HepG2 (cell line): ENCODE measurements at regions not wholly inside any gene's neighbourhood (a gene's known extent, or its start where the extent isn't known, plus 50 kb on each side); places are given as distances from the start of the nearest gene placed in this dataset.

Experiments
- ATAC-seq: fragments of 200-7000 bp; cut with Tn5 transposase; 3 replicates; pipeline ENCODE4 v1.9.1; 2020; ENCODE audit warnings: mild to moderate bottlenecking, moderate library complexity
- BruUV-seq: library from RNA; stranded (reverse); fragments of 400-500 nt; replicated peaks from 2 replicates; lab custom pipeline; 2021; lab: Mats Ljungman, UMichigan
- CTCF ChIA-PET: fragments of 300-600 bp; formaldehyde crosslinking; extraction: SDS; loops from one replicate; lab custom pipeline; 2021; ENCODE audit warnings: low total read pairs, inconsistent platforms, low intra/inter-chr PET ratio; lab: Yijun Ruan, JAX
- POLR2A ChIA-PET: fragments of 350-600 bp; sonication (Branson Sonifier 250); formaldehyde crosslinking; loops from one replicate; lab custom pipeline; 2020; ENCODE audit warnings: antibody characterized with exemption, inconsistent platforms; lab: Yijun Ruan, JAX
- DNase-seq: peaks from one replicate; pipeline ENCODE4 v3.0.0-alpha.2; 2015; ENCODE audit warnings: low spot score
- FAIRE-seq: peaks from 3 replicates; lab custom pipeline; 2011; peaks lifted over from hg19 to GRCh38; lab: Jason Lieb, UNC
- H2AFZ ChIP-seq: one replicate; pipeline ENCODE4 v1.6.1; 2011; ENCODE audit warnings: low read length, inconsistent platforms
- H3K27ac ChIP-seq: fragments of 300-600 bp; 3 replicates; pipeline ENCODE4 v1.8.0; 2011; ENCODE audit warnings: mixed run types, mild to moderate bottlenecking, mixed read lengths, low read length, inconsistent platforms; ENCODE audit not compliant: insufficient read depth; ENCODE audit errors: extremely low read length
- H3K27me3 ChIP-seq, 2 experiments: fragments of 200-600 bp in 1 of 2; 2 replicates in 1 of 2; 3 replicates in 1 of 2; pipeline versions ENCODE4 v1.6.0 to v1.8.0; 2011; ENCODE audit warnings: low read length in 2 of 2, mild to moderate bottlenecking in 2 of 2, moderate library complexity in 2 of 2, inconsistent platforms in 1 of 2; ENCODE audit not compliant: insufficient read depth in 2 of 2, control insufficient read depth in 1 of 2
- H3K36me3 ChIP-seq, 2 experiments: fragments of 200-600 bp in 1 of 2; replicated peaks in 1 of 2; 2 replicates in 1 of 2; 3 replicates in 1 of 2; pipeline versions ENCODE4 v1.5.1 to v1.8.0; 2011; ENCODE audit warnings: low read length in 2 of 2, inconsistent platforms in 1 of 2; ENCODE audit not compliant: insufficient read depth in 2 of 2, control insufficient read depth in 1 of 2
- H3K4me1 ChIP-seq: 2 replicates; pipeline ENCODE4 v1.5.1; 2012; ENCODE audit warnings: low read length, inconsistent platforms; ENCODE audit not compliant: insufficient read depth
- H3K4me2 ChIP-seq: 2 replicates; pipeline ENCODE4 v1.6.0; 2011; ENCODE audit warnings: low read depth, low read length, inconsistent platforms
- H3K4me3 ChIP-seq, 3 experiments: fragments of 200-600 bp in 1 of 3; sonication (generic), shearing (Covaris generic) in 1 of 3; replicated peaks in 1 of 3; 2 replicates each; pipeline ENCODE4 v1.5.1; 2011 to 2016; ENCODE audit warnings: low read length in 3 of 3, inconsistent platforms in 2 of 3, low read depth in 2 of 3, mild to moderate bottlenecking in 2 of 3, control low read depth in 1 of 3, mixed read lengths in 1 of 3; ENCODE audit not compliant: insufficient read depth in 1 of 3
- H3K79me2 ChIP-seq: one replicate; pipeline ENCODE4 v1.6.1; 2011; ENCODE audit warnings: low read length, inconsistent platforms; ENCODE audit not compliant: insufficient read depth
- H3K9ac ChIP-seq: 2 replicates; pipeline ENCODE4 v1.6.0; 2011; ENCODE audit warnings: mild to moderate bottlenecking, low read depth, low read length, inconsistent platforms; ENCODE audit not compliant: insufficient read depth
- H3K9me3 ChIP-seq: 2 replicates; pipeline ENCODE4 v1.5.1; 2012; ENCODE audit warnings: mild to moderate bottlenecking, low read length
- H4K20me1 ChIP-seq: 2 replicates; pipeline ENCODE4 v1.6.0; 2011; ENCODE audit warnings: inconsistent platforms, mild to moderate bottlenecking, low read length, moderate library complexity; ENCODE audit not compliant: insufficient read depth
- MAFF ChIP-seq: IDR thresholded peaks from 2 replicates; pipeline ENCODE4 v1.6.1; 2011; ENCODE audit warnings: low read depth, low read length, improper control_type of control experiment
- MAFK ChIP-seq, 2 experiments: IDR thresholded peaks in 1 of 2; conservative IDR thresholded peaks in 1 of 2; 2 replicates each; pipeline ENCODE4 v1.6.1; 2011; ENCODE audit warnings: improper control_type of control experiment in 2 of 2, low read length in 2 of 2
- MTF1 ChIP-seq: sonication (generic); formaldehyde crosslinking; IDR thresholded peaks from 2 replicates; pipeline ENCODE4 v1.5.0; 2020; ENCODE audit warnings: missing genetic modification reagents
- SIX1 ChIP-seq: sonication (generic); formaldehyde crosslinking; IDR thresholded peaks from 2 replicates; pipeline ENCODE4 v1.4.0; 2020; ENCODE audit warnings: missing genetic modification reagents, borderline replicate concordance
- SIX4 ChIP-seq: sonication (generic); formaldehyde crosslinking; IDR thresholded peaks from 2 replicates; pipeline ENCODE4 v1.4.0; 2020; ENCODE audit warnings: missing genetic modification reagents
- ZBTB20 ChIP-seq: sonication (generic); formaldehyde crosslinking; IDR thresholded peaks from 2 replicates; pipeline ENCODE4 v1.8.1; 2023; ENCODE audit warnings: missing genetic modification reagents, low read depth, mild to moderate bottlenecking, borderline replicate concordance
- ZNF430 ChIP-seq: sonication (generic); formaldehyde crosslinking; IDR thresholded peaks from 2 replicates; pipeline ENCODE4 v1.9.0; 2021; ENCODE audit warnings: mild to moderate bottlenecking, missing genetic modification reagents
- ZNF670 ChIP-seq: sonication (generic); formaldehyde crosslinking; IDR thresholded peaks from 2 replicates; pipeline ENCODE4 v1.8.0; 2022; ENCODE audit warnings: mild to moderate bottlenecking, missing genetic modification reagents, borderline replicate concordance
- ZNF704 ChIP-seq: sonication (generic); formaldehyde crosslinking; IDR thresholded peaks from 2 replicates; pipeline ENCODE4 v1.8.1; 2023; ENCODE audit warnings: mild to moderate bottlenecking, inconsistent platforms, moderate library complexity, missing genetic modification reagents, borderline replicate concordance
- ZNF740 ChIP-seq: sonication (generic); formaldehyde crosslinking; IDR thresholded peaks from 2 replicates; pipeline ENCODE4 v1.4.0; 2020; ENCODE audit warnings: missing genetic modification reagents
- ZNF747 ChIP-seq: sonication (generic); formaldehyde crosslinking; IDR thresholded peaks from 2 replicates; pipeline ENCODE4 v1.8.1; 2023; ENCODE audit warnings: missing genetic modification reagents, mild to moderate bottlenecking, borderline replicate concordance
- WGBS: methylation state at CpG from one replicate; pipeline ENCODE4 v1.1.6; 2017; ENCODE audit warnings: low lambda C conversion rate; 5-methylcytosine and 5-hydroxymethylcytosine counted together
- in situ Hi-C: cut with HindIII; loops from 2 replicates; pipeline ENCODE4 v1.10.0; 2017; ENCODE audit warnings: low pct_unique_long_range_greater_than_20kb; ENCODE audit not compliant: extremely low pct_ligation_motif_present
- intact Hi-C: fragments of 100-400 bp; cut with micrococcal nuclease; formaldehyde crosslinking; loops from one replicate; pipeline ENCODE4 v1.10.0; 2022; ENCODE audit not compliant: unreplicated experiment
- TF ChIP-seq, protein P1 (sequence below): IDR thresholded peaks from 2 replicates; pipeline ENCODE4 v1.6.1; 2012; ENCODE audit warnings: low read depth, low read length, improper control_type of control experiment

GRCh38 chr21:28267449-28267848, 725.2 kb downstream of the LTN1 start:
- no peak overlapping the region for H3K4me2 ChIP-seq
- CTCF ChIA-PET: no interaction called here
- POLR2A ChIA-PET: no interaction called here
- TF ChIP-seq ZNF704: no peak
- TF ChIP-seq ZNF670 (CRISPR knock-in tag): no peak
- no peak for TF ChIP-seq ZNF430 (CRISPR knock-in tag)
- no peak for TF ChIP-seq ZNF747 (CRISPR knock-in tag)
- TF ChIP-seq, all 625 proteins: peak for 0
- H3K27me3 ChIP-seq: no peaks in the 10 kb centered on the region
- no peak for ATAC-seq
- H3K9ac ChIP-seq: no peak overlapping the region
- WGBS: 72% methylated on average over 6 of the region's 6 CpGs
- peaks cover 73% of the 10 kb centered on the region for H3K9me3 ChIP-seq
- H3K27ac ChIP-seq: no peak overlapping the region
- H3K79me2 ChIP-seq: no peaks in the 10 kb centered on the region
- H3K4me3 ChIP-seq: no peak overlapping the region
- peaks cover 12% of the 10 kb centered on the region for H3K4me1 ChIP-seq
- FAIRE-seq: no peak
- intact Hi-C loops (no loop called here), in situ Hi-C loops (no loop called here)
- no peak for DNase-seq
- H4K20me1 ChIP-seq: no peaks in the 10 kb centered on the region
- H2AFZ ChIP-seq: no peak overlapping the region
- BruUV-seq: no TSS peak
- no peaks in the 10 kb centered on the region for H3K36me3 ChIP-seq

DNA sequence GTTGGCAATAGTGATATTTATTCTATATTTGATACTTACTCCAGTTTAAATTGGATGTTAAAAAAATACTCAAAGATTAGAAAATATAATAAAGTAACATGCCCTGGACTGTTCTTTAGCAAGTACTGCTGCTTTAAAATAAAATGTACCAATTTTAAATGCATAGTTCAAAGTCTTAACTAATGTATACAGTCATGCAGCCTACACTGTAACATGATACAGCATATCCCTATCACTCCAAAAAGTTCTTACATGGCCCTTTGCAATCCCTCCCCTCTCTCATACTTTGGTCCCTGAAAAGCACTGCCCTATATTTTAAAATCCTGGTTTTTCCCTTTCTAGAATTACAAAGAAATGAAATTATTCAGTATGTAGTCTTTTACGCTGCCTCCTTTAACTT, 726.6 kb downstream of the LTN1 start:
- Histone ChIP-seq H3K9ac (no peak overlapping the region), H3K4me3 (no peak overlapping the region), H3K9me3 (peaks cover 69% of the 10 kb centered on the region), H3K27me3 (no peaks in the 10 kb centered on the region), H3K36me3 (no peaks in the 10 kb centered on the region), H2AFZ (no peak overlapping the region), H3K79me2 (no peaks in the 10 kb centered on the region), H3K4me1 (peaks cover 12% of the 10 kb centered on the region), H3K27ac (no peak overlapping the region), H3K4me2 (no peak overlapping the region), H4K20me1 (no peaks in the 10 kb centered on the region)
- TF ChIP-seq MAFF: peak; percentile 53; the same call in 1 of the 2 replicates
- TF ChIP-seq MTF1 (CRISPR knock-in tag): no peak
- TF ChIP-seq, protein P1, sequence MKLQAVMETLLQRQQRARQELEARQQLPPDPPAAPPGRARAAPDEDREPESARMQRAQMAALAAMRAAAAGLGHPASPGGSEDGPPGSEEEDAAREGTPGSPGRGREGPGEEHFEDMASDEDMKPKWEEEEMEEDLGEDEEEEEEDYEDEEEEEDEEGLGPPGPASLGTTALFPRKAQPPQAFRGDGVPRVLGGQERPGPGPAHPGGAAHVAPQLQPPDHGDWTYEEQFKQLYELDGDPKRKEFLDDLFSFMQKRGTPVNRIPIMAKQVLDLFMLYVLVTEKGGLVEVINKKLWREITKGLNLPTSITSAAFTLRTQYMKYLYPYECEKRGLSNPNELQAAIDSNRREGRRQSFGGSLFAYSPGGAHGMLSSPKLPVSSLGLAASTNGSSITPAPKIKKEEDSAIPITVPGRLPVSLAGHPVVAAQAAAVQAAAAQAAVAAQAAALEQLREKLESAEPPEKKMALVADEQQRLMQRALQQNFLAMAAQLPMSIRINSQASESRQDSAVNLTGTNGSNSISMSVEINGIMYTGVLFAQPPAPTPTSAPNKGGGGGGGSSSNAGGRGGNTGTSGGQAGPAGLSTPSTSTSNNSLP: peak; percentile 62; the same call in 1 of the 2 replicates
- TF ChIP-seq ZNF740 (CRISPR knock-in tag): no peak
- peak; percentile 93 for TF ChIP-seq SIX1
- peak; percentile 44; the same call in 1 of the 2 replicates for TF ChIP-seq ZBTB20 (CRISPR knock-in tag)
- TF ChIP-seq SIX4: peak; percentile 58; the same call in 1 of the 2 replicates
- TF ChIP-seq MAFK (conservative IDR thresholded peaks at IDR 0.05 in 1 of 2, IDR thresholded peaks at IDR 0.05 in 1 of 2; ENCODE audit: low read length in 2 of 2): 0 out of 4 replicates have a peak, but pooled peaks of 1 of the 2 experiments have one; percentile 7
- DNase-seq (no peak), FAIRE-seq (no peak), ATAC-seq (peak; percentile 88)
- ChIA-PET POLR2A (no interaction called here), CTCF (no interaction called here)
- 80% methylated on average over 1 of the region's 1 CpG for WGBS
- BruUV-seq: no TSS peak
- intact Hi-C loops: no loop called here
- in situ Hi-C loops: no loop called here
